ENCODE measurements at regions not wholly inside any gene's neighbourhood (a gene's known extent, or its start where the extent isn't known, plus 50 kb on each side); places are given as distances from the start of the nearest gene placed in this dataset.

DNA sequence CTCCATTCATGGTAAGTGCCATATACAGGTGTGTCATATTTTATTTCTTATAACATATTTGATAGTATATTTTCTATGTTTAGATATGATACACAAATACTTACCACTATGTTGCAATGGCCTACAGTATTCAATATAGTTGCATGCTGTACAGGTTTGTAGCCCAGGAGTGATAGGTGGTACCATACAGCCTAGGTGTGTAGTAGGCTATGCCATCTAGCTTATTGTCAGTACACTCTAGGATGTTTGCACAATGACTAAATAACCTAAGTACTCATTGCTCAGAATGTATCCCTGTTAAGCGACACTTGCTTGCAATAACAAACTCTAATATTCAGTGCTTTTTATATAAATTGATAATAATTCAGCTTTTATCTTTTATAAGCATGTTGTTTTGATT is 563.1 kb upstream of the LINC00305 start:
- no peak for TF ChIP-seq GTF3A (CRISPR knock-in tag; conservative IDR thresholded peaks at IDR 0.05)
- TF ChIP-seq, protein P1, sequence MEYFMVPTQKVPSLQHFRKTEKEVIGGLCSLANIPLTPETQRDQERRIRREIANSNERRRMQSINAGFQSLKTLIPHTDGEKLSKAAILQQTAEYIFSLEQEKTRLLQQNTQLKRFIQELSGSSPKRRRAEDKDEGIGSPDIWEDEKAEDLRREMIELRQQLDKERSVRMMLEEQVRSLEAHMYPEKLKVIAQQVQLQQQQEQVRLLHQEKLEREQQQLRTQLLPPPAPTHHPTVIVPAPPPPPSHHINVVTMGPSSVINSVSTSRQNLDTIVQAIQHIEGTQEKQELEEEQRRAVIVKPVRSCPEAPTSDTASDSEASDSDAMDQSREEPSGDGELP (IDR thresholded peaks at IDR 0.05; ENCODE audit: borderline replicate concordance, low read depth): no peak
- TF ChIP-seq FOXK2 (IDR thresholded peaks at IDR 0.05): no peak
- TF ChIP-seq, protein P2, sequence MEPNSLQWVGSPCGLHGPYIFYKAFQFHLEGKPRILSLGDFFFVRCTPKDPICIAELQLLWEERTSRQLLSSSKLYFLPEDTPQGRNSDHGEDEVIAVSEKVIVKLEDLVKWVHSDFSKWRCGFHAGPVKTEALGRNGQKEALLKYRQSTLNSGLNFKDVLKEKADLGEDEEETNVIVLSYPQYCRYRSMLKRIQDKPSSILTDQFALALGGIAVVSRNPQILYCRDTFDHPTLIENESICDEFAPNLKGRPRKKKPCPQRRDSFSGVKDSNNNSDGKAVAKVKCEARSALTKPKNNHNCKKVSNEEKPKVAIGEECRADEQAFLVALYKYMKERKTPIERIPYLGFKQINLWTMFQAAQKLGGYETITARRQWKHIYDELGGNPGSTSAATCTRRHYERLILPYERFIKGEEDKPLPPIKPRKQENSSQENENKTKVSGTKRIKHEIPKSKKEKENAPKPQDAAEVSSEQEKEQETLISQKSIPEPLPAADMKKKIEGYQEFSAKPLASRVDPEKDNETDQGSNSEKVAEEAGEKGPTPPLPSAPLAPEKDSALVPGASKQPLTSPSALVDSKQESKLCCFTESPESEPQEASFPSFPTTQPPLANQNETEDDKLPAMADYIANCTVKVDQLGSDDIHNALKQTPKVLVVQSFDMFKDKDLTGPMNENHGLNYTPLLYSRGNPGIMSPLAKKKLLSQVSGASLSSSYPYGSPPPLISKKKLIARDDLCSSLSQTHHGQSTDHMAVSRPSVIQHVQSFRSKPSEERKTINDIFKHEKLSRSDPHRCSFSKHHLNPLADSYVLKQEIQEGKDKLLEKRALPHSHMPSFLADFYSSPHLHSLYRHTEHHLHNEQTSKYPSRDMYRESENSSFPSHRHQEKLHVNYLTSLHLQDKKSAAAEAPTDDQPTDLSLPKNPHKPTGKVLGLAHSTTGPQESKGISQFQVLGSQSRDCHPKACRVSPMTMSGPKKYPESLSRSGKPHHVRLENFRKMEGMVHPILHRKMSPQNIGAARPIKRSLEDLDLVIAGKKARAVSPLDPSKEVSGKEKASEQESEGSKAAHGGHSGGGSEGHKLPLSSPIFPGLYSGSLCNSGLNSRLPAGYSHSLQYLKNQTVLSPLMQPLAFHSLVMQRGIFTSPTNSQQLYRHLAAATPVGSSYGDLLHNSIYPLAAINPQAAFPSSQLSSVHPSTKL (CRISPR knock-in tag; IDR thresholded peaks at IDR 0.05): no peak
- TF ChIP-seq ESRRA (CRISPR knock-in tag; IDR thresholded peaks at IDR 0.05; ENCODE audit: low read depth): no peak
